Spinal cord (tissue), 9 donors: ENCODE measurements at regions not wholly inside any gene's neighbourhood (a gene's known extent, or its start where the extent isn't known, plus 50 kb on each side); places are given as distances from the start of the nearest gene placed in this dataset.
"Not testable (repeated sequence)": the region's sequence is repeated elsewhere in the genome, so short reads cannot be mapped to it uniquely, and the experiment has no call there.

ENCODE experiments used
- DNase-seq, 6 donors: peaks; one replicate each; pipeline versions ENCODE4 v3.0.0 to v3.0.0-alpha.2; 2013 to 2015; ENCODE audit warnings: low spot score in 6 of 6, low read depth in 4 of 6
- H3K27ac ChIP-seq: one replicate; pipeline ENCODE4 v1.5.1; 2013; ENCODE audit warnings: low read depth, low read length, control low read depth
- H3K27me3 ChIP-seq: one replicate; pipeline ENCODE4 v1.6.1; 2013; ENCODE audit warnings: low read length; ENCODE audit not compliant: control insufficient read depth, insufficient read depth
- H3K36me3 ChIP-seq: one replicate; pipeline ENCODE4 v1.6.1; 2013; ENCODE audit warnings: low read length; ENCODE audit not compliant: control insufficient read depth, insufficient read depth
- H3K4me1 ChIP-seq: one replicate; pipeline ENCODE4 v1.6.1; 2013; ENCODE audit warnings: low read length; ENCODE audit not compliant: control insufficient read depth, insufficient read depth
- H3K4me3 ChIP-seq: one replicate; pipeline ENCODE4 v1.5.1; 2013; ENCODE audit warnings: low read depth, low read length, control low read depth
- H3K9me3 ChIP-seq: one replicate; pipeline ENCODE4 v1.6.1; 2013; ENCODE audit warnings: low read length; ENCODE audit not compliant: control insufficient read depth, insufficient read depth
- WGBS: methylation state at CpG from one replicate; pipeline ENCODE4 v1.1.5; 2013; ENCODE audit warnings: missing lambda C conversion rate; ENCODE audit not compliant: insufficient coverage; 5-methylcytosine and 5-hydroxymethylcytosine counted together
- donor health status: healthy.

DNA sequence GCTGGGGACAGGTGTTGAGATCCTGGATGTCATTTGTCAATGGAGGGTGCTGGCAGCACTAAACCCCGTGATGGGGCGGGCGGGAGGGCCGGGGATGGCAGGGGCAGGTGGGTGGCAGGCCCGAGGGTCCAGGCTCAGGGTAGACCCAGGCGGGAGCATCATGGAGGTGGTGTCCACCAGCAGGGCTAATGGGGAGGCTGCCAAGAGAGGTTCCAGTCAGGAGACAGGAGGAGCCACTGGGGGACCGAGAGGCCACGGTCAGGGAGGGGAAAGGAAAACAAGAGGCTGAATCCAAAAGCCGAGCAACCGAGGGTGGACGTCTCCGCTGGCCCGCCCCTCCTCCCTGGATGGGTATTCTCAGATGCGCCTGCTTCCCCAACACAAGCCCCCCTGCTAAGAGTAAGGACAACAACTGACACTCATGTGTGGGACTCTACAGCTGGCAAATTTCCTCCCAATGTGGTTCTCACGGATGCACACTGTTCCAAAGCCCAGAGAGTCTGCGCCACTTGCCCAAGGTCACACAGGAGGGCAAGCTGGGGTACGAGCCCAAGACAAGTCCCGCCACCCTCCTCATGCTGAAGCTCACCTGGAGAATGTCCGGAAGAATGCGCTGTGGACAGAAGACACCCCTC, 132.0 kb downstream of the CPZ start:
- H3K27ac ChIP-seq = no peak overlapping the region
- no peaks in the 10 kb centered on the region for H3K36me3 ChIP-seq
- DNase-seq = no peak
- 72% methylated on average over 20 of the region's 20 CpGs for WGBS
- H3K27me3 ChIP-seq = no peaks in the 10 kb centered on the region
- H3K4me1 ChIP-seq = no peaks in the 10 kb centered on the region
- H3K4me3 ChIP-seq = no peak overlapping the region
- no peaks in the 10 kb centered on the region for H3K9me3 ChIP-seq

DNA sequence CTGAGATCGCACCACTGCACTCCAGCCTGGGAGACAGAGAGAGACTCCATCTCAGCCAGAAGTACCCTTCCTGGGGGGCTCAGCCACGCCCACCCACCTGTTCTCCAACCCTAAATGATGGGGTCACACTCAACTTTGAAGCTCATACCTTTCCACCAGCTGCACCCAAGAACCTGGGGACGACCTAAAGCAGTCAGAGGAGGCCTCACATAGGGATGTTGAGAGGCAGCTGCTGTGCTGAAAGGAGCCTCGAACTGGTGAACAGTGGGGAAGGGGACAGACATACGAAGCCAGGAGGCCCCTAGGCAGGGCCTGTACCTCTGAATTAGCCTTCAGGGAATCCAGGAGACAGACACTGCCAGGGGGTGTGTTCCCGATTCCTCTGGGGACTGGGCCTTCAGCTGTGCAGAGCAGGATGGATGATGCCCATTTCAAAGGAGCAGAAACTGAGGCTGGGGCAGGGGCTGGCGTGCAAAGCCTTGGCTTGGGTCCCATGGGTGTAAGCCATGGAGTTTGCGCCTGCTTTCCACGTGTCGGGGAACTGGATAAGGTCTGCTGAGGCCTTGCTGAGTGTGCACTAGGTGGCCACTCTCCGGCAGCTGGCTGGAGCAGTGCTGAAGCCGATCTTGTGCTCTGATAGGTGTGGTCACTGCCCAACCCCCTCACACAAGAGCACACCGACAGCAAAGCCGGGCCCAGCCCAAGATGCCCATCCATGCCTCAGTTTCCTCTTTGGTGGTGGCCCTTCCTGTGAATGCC, 130.8 kb downstream of the CPZ start:
- Histone ChIP-seq H3K4me1 (no peaks in the 10 kb centered on the region), H3K27me3 (no peaks in the 10 kb centered on the region), H3K9me3 (no peaks in the 10 kb centered on the region), H3K4me3 (no peak overlapping the region), H3K36me3 (no peaks in the 10 kb centered on the region), H3K27ac (no peak overlapping the region)
- DNase-seq = no peak
- 73% methylated on average over 11 of the region's 14 CpGs for WGBS

DNA sequence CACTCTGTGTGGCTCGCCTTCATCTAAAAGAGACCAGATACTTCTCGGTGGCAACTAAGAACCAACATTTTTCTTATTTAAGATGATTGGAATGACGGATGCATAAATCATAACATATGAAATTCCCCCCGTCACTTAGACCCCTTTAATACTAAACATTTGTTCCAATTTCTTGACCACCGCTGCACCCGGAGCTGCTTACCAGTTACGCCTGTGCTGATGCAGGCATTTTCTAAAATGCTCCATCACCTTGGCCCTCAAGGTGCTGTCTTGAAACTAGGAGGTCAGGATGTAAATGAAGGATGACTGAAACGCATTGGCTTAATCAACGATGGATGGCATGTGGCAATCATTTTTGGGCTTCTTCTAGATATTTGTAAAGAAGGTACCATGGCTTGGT, 130.0 kb downstream of the CPZ start:
- no peak for DNase-seq
- WGBS = 77% methylated on average over 3 of the region's 9 CpGs
- no peaks in the 10 kb centered on the region for H3K36me3 ChIP-seq
- H3K9me3 ChIP-seq = no peaks in the 10 kb centered on the region
- no peaks in the 10 kb centered on the region for H3K4me1 ChIP-seq
- H3K27me3 ChIP-seq = no peaks in the 10 kb centered on the region
- no peak overlapping the region for H3K4me3 ChIP-seq
- H3K27ac ChIP-seq = no peak overlapping the region

DNA sequence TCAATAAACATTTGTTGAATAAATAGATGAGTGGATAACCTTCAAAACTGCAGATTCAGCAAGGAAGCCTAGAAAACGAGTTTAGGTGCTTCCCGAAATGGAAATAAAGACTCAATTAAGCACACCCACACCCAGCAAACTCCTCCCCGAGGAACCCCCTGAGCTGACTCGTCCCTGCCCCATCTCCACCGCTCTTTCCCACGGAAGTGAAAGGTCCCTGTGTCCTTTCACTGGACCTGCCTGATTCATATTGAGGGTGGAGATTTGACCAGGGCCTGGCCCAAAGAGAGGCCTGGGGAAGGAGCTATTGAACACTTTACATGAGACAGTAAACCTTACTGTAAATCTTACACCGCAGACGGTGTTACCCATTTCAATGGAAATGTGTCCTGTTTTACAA, 129.1 kb downstream of the CPZ start:
- H3K27me3 ChIP-seq = no peaks in the 10 kb centered on the region
- no peak overlapping the region for H3K27ac ChIP-seq
- H3K36me3 ChIP-seq = no peaks in the 10 kb centered on the region
- no peaks in the 10 kb centered on the region for H3K9me3 ChIP-seq
- H3K4me1 ChIP-seq = no peaks in the 10 kb centered on the region
- DNase-seq = no peak
- no peak overlapping the region for H3K4me3 ChIP-seq
- WGBS = 71% methylated on average over 1 of the region's 8 CpGs

DNA sequence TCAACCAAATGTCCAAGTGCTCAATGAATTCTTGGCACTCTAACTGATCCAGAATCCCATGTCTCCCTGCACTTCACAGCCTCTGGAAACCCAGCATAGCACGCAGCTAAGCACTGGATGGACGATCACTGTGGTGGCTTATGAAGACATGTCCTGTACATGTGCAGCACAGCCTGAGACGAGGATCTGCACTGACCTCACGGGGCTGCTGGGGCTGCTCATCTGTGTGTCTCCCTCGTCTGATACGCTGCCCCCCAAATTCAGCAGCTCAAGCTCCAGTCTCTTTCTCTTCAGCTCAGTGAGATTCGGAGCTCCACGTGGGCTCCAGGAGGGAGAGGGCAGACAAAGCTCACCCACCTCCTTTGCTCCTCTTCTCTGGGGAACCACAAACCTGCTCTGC, 126.9 kb downstream of the CPZ start:
- WGBS = 94% methylated on average over 6 of the region's 8 CpGs
- Histone ChIP-seq H3K4me1 (no peaks in the 10 kb centered on the region), H3K27ac (no peak overlapping the region), H3K36me3 (no peaks in the 10 kb centered on the region), H3K27me3 (no peaks in the 10 kb centered on the region), H3K4me3 (no peak overlapping the region), H3K9me3 (no peaks in the 10 kb centered on the region)
- DNase-seq = no peak

DNA sequence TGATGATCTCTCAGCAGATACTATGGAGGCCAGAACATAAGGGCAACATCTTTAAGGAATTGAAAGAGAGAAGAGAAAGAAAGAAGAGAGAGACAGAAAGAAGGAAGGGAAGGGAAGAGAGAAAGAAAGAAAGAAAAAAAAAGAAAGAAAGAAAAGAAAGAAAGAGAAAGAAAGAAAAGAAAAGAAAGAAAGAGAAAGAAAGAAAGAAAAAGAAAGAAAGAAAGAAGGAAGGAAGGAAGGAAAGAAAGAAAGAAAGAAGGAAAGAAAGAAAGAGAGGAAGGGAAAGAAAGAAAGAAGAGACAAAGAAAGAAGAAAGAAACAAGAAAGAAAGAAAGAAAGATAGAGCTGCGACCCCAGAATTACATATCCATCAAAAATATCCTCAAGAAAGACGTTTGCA, 124.9 kb downstream of the CPZ start:
- H3K4me3 ChIP-seq, DNase-seq, H3K27me3 ChIP-seq, H3K4me1 ChIP-seq, H3K36me3 ChIP-seq, H3K27ac ChIP-seq, H3K9me3 ChIP-seq: not testable (repeated sequence)
- no CpG with 5 or more reads among the region's 2 CpGs for WGBS

DNA sequence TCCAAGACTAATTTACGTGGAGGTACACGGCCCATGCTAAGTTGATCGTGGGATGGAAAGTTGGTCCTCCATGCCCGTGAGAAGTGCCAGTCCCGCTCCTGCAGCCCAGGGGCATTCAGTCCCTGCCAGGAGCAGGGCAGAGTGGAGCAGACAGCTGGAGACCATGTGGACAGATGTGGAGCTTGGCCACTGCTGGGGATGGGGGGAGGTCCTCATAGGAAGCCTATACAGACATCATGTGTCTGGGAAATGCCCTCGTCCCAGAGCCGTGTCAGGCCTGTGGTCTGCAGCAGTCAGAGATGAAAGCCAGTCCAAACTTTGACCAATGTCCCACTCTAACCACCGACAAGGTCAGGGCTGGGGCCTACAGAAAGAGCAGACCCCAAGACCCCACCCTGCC, 118.4 kb downstream of the CPZ start:
- no peaks in the 10 kb centered on the region for H3K27me3 ChIP-seq
- H3K36me3 ChIP-seq = no peaks in the 10 kb centered on the region
- DNase-seq = no peak
- peaks cover 2% of the 10 kb centered on the region for H3K9me3 ChIP-seq
- WGBS = 70% methylated on average over 8 of the region's 8 CpGs
- no peak overlapping the region for H3K4me3 ChIP-seq
- H3K4me1 ChIP-seq = no peaks in the 10 kb centered on the region
- H3K27ac ChIP-seq = no peak overlapping the region

DNA sequence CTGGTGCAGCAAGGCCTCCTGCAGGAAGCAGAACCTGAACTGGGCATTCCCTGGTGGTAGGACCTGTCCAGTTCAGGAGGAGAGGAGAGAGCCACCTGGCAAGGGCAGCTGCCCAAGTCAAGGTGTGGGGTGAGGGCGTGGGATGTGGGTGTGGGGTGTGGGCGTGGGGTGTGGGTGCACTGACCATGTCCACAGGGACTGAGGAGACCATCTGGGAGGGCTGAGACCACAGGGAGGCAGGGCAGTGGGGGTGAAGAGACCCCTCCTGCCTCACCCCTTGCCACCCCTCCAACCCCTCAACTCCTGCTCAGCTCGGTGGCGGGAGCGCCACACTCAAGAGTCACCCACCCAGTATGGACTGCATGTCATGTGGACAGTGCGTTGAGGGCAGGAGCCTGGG, 117.9 kb downstream of the CPZ start:
- Histone ChIP-seq H3K9me3 (peaks cover 2% of the 10 kb centered on the region), H3K4me1 (peaks cover 4% of the 10 kb centered on the region), H3K36me3 (no peaks in the 10 kb centered on the region), H3K27me3 (no peaks in the 10 kb centered on the region), H3K4me3 (no peak overlapping the region), H3K27ac (no peak overlapping the region)
- WGBS = 76% methylated on average over 6 of the region's 6 CpGs
- DNase-seq = no peak

DNA sequence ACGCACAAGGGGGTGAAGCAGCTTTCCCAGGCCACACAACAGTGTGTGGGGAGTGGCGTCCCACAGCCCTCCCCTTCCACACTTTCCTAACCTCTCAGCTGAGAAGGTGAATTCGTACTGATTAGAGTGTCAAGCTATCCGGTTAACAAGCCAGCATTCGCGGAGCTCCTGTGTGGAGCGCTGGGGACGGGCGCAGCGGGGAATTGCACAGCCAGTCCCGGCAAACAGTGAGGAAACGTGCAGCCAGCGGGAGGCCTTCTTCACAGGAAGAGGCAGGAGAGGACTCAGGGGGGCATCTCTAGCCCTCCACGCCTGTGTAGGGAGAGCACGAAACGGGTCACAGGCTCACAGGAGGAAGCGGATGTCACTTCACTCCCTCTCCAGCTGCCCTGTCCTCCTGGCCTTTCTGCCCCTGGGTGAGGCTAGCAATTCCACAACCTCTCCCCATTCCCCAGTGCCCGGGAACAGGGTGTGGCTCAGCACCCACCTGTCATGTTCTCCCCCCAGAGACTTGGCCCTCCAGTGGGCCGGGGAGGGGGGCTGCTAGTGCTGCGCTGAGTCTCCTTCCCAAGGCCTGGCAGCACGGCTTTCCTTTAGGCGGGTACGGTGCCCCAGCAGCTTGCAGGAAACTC, 117.3 kb downstream of the CPZ start:
- Histone ChIP-seq H3K4me3 (no peak overlapping the region), H3K36me3 (no peaks in the 10 kb centered on the region), H3K27me3 (no peaks in the 10 kb centered on the region), H3K27ac (no peak overlapping the region), H3K9me3 (peaks cover 2% of the 10 kb centered on the region), H3K4me1 (peaks cover 9% of the 10 kb centered on the region)
- 48% methylated on average over 21 of the region's 23 CpGs for WGBS
- DNase-seq = no peak
